HG02798 (cell line): ENCODE measurements at regions not wholly inside any gene's neighbourhood (a gene's known extent, or its start where the extent isn't known, plus 50 kb on each side); places are given as distances from the start of the nearest gene placed in this dataset.
"Not testable (repeated sequence)": the region's sequence is repeated elsewhere in the genome, so short reads cannot be mapped to it uniquely, and the experiment has no call there.

Experiments used
- ATAC-seq: cut with Tn5 transposase; IDR thresholded peaks from one replicate; pipeline ENCODE4 v1.9.1; 2021; ENCODE audit warnings: mild to moderate bottlenecking; ENCODE audit not compliant: unreplicated experiment, poor library complexity

- no peak for ATAC-seq
Observed at GRCh38 chr6:167661552-167662044, 165.1 kb upstream of the AFDN start.

GRCh38 chr6:167662075-167662880 is 164.4 kb upstream of the AFDN start:
- no peak for ATAC-seq

- no peak for ATAC-seq
Observed at GRCh38 chr6:167662881-167663205, 163.9 kb upstream of the AFDN start.

GRCh38 chr6:167663316-167663715 is 163.4 kb upstream of the AFDN start:
- no peak for ATAC-seq

GRCh38 chr6:167663784-167664443 is 162.8 kb upstream of the AFDN start:
- ATAC-seq = no peak

GRCh38 chr6:167664678-167665660 is 161.7 kb upstream of the AFDN start:
- ATAC-seq = no peak

- no peak for ATAC-seq
Observed at GRCh38 chr6:167665698-167666330, 160.9 kb upstream of the AFDN start.

GRCh38 chr6:167666571-167667203 is 160.0 kb upstream of the AFDN start:
- ATAC-seq = no peak

GRCh38 chr6:167667204-167668018 is 159.3 kb upstream of the AFDN start:
- ATAC-seq = no peak

GRCh38 chr6:167668019-167668753 is 158.5 kb upstream of the AFDN start:
- no peak for ATAC-seq

GRCh38 chr6:167668754-167669552 is 157.8 kb upstream of the AFDN start:
- no peak for ATAC-seq

- ATAC-seq = no peak
Observed at GRCh38 chr6:167669553-167669849, 157.2 kb upstream of the AFDN start.

- no peak for ATAC-seq
Observed at GRCh38 chr6:167669870-167670802, 156.6 kb upstream of the AFDN start.

- no peak for ATAC-seq
Observed at GRCh38 chr6:167670938-167671338, 155.8 kb upstream of the AFDN start.

- ATAC-seq = not testable (repeated sequence)
Observed at GRCh38 chr6:167671379-167671976, 155.2 kb upstream of the AFDN start.

GRCh38 chr6:167671977-167672687 is 154.6 kb upstream of the AFDN start:
- no peak for ATAC-seq
